Liver (tissue), 8 donors: ENCODE measurements at regions not wholly inside any gene's neighbourhood (a gene's known extent, or its start where the extent isn't known, plus 50 kb on each side); places are given as distances from the start of the nearest gene placed in this dataset.

ENCODE experiments used
- DNase-seq: peaks from one replicate; pipeline ENCODE4 v3.0.0-alpha.2; 2017; ENCODE audit warnings: low spot score
- H3K27ac ChIP-seq, 2 donors: one replicate each; pipeline ENCODE4 v1.7.0; 2013; ENCODE audit warnings: inconsistent platforms in 2 of 2, low read length in 2 of 2, control low read depth in 1 of 2, low read depth in 1 of 2, mild to moderate bottlenecking in 1 of 2
- H3K27me3 ChIP-seq, 4 donors: one replicate each; pipeline versions ENCODE4 v1.6.1 to v1.7.0; 2013; ENCODE audit warnings: low read length in 3 of 4, inconsistent platforms in 1 of 4, mild to moderate bottlenecking in 1 of 4, moderate library complexity in 1 of 4; ENCODE audit not compliant: control insufficient read depth in 4 of 4, insufficient read depth in 4 of 4
- H3K36me3 ChIP-seq, 4 donors: one replicate each; pipeline versions ENCODE4 v1.6.1 to v1.7.0; 2013; ENCODE audit warnings: low read length in 3 of 4, mild to moderate bottlenecking in 3 of 4, low read depth in 1 of 4, moderate library complexity in 1 of 4; ENCODE audit not compliant: control insufficient read depth in 4 of 4, insufficient read depth in 3 of 4
- H3K4me1 ChIP-seq, 4 donors: one replicate each; pipeline versions ENCODE4 v1.6.1 to v1.7.0; 2013; ENCODE audit warnings: low read length in 3 of 4, mild to moderate bottlenecking in 3 of 4, moderate library complexity in 1 of 4; ENCODE audit not compliant: control insufficient read depth in 4 of 4, insufficient read depth in 4 of 4
- H3K4me3 ChIP-seq, 3 donors: one replicate each; pipeline versions ENCODE4 v1.6.1 to v1.7.0; 2013; ENCODE audit warnings: low read length in 3 of 3, control low read depth in 1 of 3, low read depth in 1 of 3, mild to moderate bottlenecking in 1 of 3
- H3K9ac ChIP-seq, 2 donors: one replicate each; pipeline ENCODE4 v1.7.0; 2013; ENCODE audit warnings: low read length in 2 of 2, mild to moderate bottlenecking in 2 of 2, moderate library complexity in 2 of 2, control low read depth in 1 of 2, low read depth in 1 of 2
- H3K9me3 ChIP-seq, 4 donors: one replicate each; pipeline versions ENCODE4 v1.6.1 to v1.7.0; 2013; ENCODE audit warnings: low read length in 3 of 4; ENCODE audit not compliant: control insufficient read depth in 4 of 4
- ATF3 ChIP-seq: IDR thresholded peaks from 2 replicates; pipeline ENCODE4 v1.6.1; 2016; ENCODE audit warnings: antibody characterized with exemption
- EGR1 ChIP-seq, 2 donors: IDR thresholded peaks; 2 replicates each; pipeline ENCODE4 v1.6.1; 2016 to 2018; ENCODE audit warnings: antibody characterized with exemption in 2 of 2, low read depth in 2 of 2
- FOXA1 ChIP-seq: IDR thresholded peaks from 2 replicates; pipeline ENCODE4 v1.6.1; 2016; ENCODE audit warnings: antibody characterized with exemption
- FOXA2 ChIP-seq: IDR thresholded peaks from 2 replicates; pipeline ENCODE4 v1.6.1; 2016; ENCODE audit warnings: antibody characterized with exemption
- GABPA ChIP-seq, 2 donors: IDR thresholded peaks in 1 of 2; conservative IDR thresholded peaks in 1 of 2; 2 replicates each; pipeline ENCODE4 v1.6.1; 2016; ENCODE audit warnings: antibody characterized with exemption in 2 of 2, mild to moderate bottlenecking in 1 of 2, moderate library complexity in 1 of 2
- HNF4A ChIP-seq, 2 donors: conservative IDR thresholded peaks; 2 replicates each; pipeline ENCODE4 v1.6.1; 2016; ENCODE audit warnings: antibody characterized with exemption in 2 of 2, mild to moderate bottlenecking in 2 of 2
- HNF4G ChIP-seq: IDR thresholded peaks from 2 replicates; pipeline ENCODE4 v1.6.1; 2016; ENCODE audit warnings: antibody characterized with exemption
- JUND ChIP-seq, 2 donors: IDR thresholded peaks; 2 replicates each; pipeline ENCODE4 v1.6.1; 2016; ENCODE audit warnings: antibody characterized with exemption in 2 of 2
- NR2F2 ChIP-seq: IDR thresholded peaks from 2 replicates; pipeline ENCODE4 v1.6.1; 2016; ENCODE audit warnings: antibody characterized with exemption
- RAD21 ChIP-seq, 2 donors: IDR thresholded peaks; 2 replicates each; pipeline ENCODE4 v1.6.1; 2016; ENCODE audit warnings: antibody characterized with exemption in 2 of 2, mild to moderate bottlenecking in 2 of 2
- RXRA ChIP-seq, 2 donors: IDR thresholded peaks; 2 replicates each; pipeline ENCODE4 v1.6.1; 2017 to 2018; ENCODE audit warnings: antibody characterized with exemption in 2 of 2, mild to moderate bottlenecking in 1 of 2
- SP1 ChIP-seq: IDR thresholded peaks from 2 replicates; pipeline ENCODE4 v1.6.1; 2018; ENCODE audit warnings: antibody characterized with exemption, mild to moderate bottlenecking
- TAF1 ChIP-seq: conservative IDR thresholded peaks from 2 replicates; pipeline ENCODE4 v1.6.1; 2016; ENCODE audit warnings: antibody characterized with exemption, mild to moderate bottlenecking
- YY1 ChIP-seq: IDR thresholded peaks from 2 replicates; pipeline ENCODE4 v1.6.1; 2016; ENCODE audit warnings: antibody characterized with exemption, mild to moderate bottlenecking
- ZBTB33 ChIP-seq: IDR thresholded peaks from 2 replicates; pipeline ENCODE4 v1.6.1; 2016; ENCODE audit warnings: antibody characterized with exemption
- WGBS: extraction: QIAGEN DNeasy Blood & Tissue Kit; methylation state at CpG from one replicate; pipeline ENCODE4 v1.1.7; 2013; 5-methylcytosine and 5-hydroxymethylcytosine counted together
- TF ChIP-seq, protein P1 (sequence below): fragments of 150-350 bp; IDR thresholded peaks from 2 replicates; pipeline ENCODE4 v1.5.1; 2017; ENCODE audit warnings: improper control_type of control experiment, low read depth, low read length; ENCODE audit not compliant: missing input control
- TF ChIP-seq, protein P2 (sequence below): IDR thresholded peaks from 2 replicates; pipeline ENCODE4 v1.6.1; 2016; ENCODE audit warnings: antibody characterized with exemption
- TF ChIP-seq, protein P3 (sequence below): IDR thresholded peaks from 2 replicates; pipeline ENCODE4 v1.6.1; 2016; ENCODE audit warnings: antibody characterized with exemption, mild to moderate bottlenecking
- donor health status: healthy.
- donor health status: healthy.
- donor health status: healthy.
- donor health status: healthy.
- donor health status: healthy.

DNA sequence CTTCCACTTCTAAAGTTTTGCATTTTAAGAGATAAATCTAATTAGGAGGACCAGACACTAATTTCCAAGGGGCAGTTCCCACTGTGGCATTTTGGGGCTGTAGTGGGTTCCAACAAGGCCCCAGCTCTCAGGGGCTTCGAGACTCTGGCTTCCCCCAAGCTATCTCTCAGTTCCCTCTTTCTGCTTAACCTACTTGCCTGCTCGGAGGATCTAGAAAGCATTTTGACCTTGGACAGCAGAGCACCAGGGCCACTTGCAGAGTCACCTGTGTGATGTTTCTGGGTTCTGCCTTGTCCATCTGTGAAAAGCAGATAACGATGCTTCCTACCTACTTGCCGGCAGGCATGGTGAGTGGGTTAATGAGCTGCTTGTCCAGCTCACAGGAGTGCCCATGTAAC is 175.4 kb downstream of the MED10 start:
- 83% methylated on average over 4 of the region's 4 CpGs for WGBS
- no peak overlapping the region for H3K4me3 ChIP-seq
- no peaks in the 10 kb centered on the region for H3K4me1 ChIP-seq
- no peak overlapping the region for H3K9ac ChIP-seq
- no peaks in the 10 kb centered on the region for H3K27me3 ChIP-seq
- TF ChIP-seq SP1 (no peak), YY1 (no peak), TAF1 (no peak), RXRA (IDR thresholded peaks at IDR 0.05) (no peak), GABPA (IDR thresholded peaks at IDR 0.05 in 1 of 2, conservative IDR thresholded peaks at IDR 0.05 in 1 of 2) (no peak), JUND (IDR thresholded peaks at IDR 0.05) (no peak), NR2F2 (no peak), RAD21 (IDR thresholded peaks at IDR 0.05) (no peak), FOXA2 (no peak), ATF3 (no peak), EGR1 (IDR thresholded peaks at IDR 0.05; ENCODE audit: low read depth in 2 of 2) (no peak), HNF4A (conservative IDR thresholded peaks at IDR 0.05) (no peak), HNF4G (no peak), ZBTB33 (no peak), FOXA1 (no peak)
- TF ChIP-seq, protein P1, sequence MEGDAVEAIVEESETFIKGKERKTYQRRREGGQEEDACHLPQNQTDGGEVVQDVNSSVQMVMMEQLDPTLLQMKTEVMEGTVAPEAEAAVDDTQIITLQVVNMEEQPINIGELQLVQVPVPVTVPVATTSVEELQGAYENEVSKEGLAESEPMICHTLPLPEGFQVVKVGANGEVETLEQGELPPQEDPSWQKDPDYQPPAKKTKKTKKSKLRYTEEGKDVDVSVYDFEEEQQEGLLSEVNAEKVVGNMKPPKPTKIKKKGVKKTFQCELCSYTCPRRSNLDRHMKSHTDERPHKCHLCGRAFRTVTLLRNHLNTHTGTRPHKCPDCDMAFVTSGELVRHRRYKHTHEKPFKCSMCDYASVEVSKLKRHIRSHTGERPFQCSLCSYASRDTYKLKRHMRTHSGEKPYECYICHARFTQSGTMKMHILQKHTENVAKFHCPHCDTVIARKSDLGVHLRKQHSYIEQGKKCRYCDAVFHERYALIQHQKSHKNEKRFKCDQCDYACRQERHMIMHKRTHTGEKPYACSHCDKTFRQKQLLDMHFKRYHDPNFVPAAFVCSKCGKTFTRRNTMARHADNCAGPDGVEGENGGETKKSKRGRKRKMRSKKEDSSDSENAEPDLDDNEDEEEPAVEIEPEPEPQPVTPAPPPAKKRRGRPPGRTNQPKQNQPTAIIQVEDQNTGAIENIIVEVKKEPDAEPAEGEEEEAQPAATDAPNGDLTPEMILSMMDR: no peak
- TF ChIP-seq, protein P2, sequence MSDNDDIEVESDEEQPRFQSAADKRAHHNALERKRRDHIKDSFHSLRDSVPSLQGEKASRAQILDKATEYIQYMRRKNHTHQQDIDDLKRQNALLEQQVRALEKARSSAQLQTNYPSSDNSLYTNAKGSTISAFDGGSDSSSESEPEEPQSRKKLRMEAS: no peak
- TF ChIP-seq, protein P3, sequence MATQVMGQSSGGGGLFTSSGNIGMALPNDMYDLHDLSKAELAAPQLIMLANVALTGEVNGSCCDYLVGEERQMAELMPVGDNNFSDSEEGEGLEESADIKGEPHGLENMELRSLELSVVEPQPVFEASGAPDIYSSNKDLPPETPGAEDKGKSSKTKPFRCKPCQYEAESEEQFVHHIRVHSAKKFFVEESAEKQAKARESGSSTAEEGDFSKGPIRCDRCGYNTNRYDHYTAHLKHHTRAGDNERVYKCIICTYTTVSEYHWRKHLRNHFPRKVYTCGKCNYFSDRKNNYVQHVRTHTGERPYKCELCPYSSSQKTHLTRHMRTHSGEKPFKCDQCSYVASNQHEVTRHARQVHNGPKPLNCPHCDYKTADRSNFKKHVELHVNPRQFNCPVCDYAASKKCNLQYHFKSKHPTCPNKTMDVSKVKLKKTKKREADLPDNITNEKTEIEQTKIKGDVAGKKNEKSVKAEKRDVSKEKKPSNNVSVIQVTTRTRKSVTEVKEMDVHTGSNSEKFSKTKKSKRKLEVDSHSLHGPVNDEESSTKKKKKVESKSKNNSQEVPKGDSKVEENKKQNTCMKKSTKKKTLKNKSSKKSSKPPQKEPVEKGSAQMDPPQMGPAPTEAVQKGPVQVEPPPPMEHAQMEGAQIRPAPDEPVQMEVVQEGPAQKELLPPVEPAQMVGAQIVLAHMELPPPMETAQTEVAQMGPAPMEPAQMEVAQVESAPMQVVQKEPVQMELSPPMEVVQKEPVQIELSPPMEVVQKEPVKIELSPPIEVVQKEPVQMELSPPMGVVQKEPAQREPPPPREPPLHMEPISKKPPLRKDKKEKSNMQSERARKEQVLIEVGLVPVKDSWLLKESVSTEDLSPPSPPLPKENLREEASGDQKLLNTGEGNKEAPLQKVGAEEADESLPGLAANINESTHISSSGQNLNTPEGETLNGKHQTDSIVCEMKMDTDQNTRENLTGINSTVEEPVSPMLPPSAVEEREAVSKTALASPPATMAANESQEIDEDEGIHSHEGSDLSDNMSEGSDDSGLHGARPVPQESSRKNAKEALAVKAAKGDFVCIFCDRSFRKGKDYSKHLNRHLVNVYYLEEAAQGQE: no peak
- no peak overlapping the region for H3K27ac ChIP-seq
- DNase-seq: no peak
- no peaks in the 10 kb centered on the region for H3K9me3 ChIP-seq
- H3K36me3 ChIP-seq: no peaks in the 10 kb centered on the region
